Right ventricle myocardium superior (tissue), 1 donor: ENCODE measurements at regions not wholly inside any gene's neighbourhood (a gene's known extent, or its start where the extent isn't known, plus 50 kb on each side); places are given as distances from the start of the nearest gene placed in this dataset.

ENCODE experiments used
- ATAC-seq: fragments of 200-7000 bp; cut with Tn5 transposase; one replicate; pipeline ENCODE4 v1.9.1; 2020; ENCODE audit warnings: mild to moderate bottlenecking; ENCODE audit not compliant: poor library complexity
- DNase-seq: peaks from one replicate; pipeline ENCODE4 v3.0.0-alpha.2; 2020
- intact Hi-C: fragments of 100-400 bp; cut with DNase I; formaldehyde crosslinking; loops from one replicate; pipeline ENCODE4 v1.11.2; 2022
- donor health status: DM: no; HTN: yes; CAD: no; lungs with severe emphysema.

GRCh38 chr14:61988240-61988639 lies 226.0 kb downstream of the SNAPC1 start:
- DNase-seq, result no peak
- intact Hi-C loops, result no loop called here
- ATAC-seq, result no peak

- ATAC-seq, result no peak
- no peak for DNase-seq
- intact Hi-C loops, result no loop called here
Observed at GRCh38 chr14:61992139-61992538, 229.9 kb downstream of the SNAPC1 start.

GRCh38 chr14:61992926-61993325 lies 230.7 kb downstream of the SNAPC1 start:
- intact Hi-C loops, result no loop called here
- ATAC-seq, result no peak
- DNase-seq, result no peak

GRCh38 chr14:61994589-61994988 lies 232.4 kb downstream of the SNAPC1 start:
- intact Hi-C loops, result no loop called here
- DNase-seq (no peak), ATAC-seq (no peak)

GRCh38 chr14:61996753-61997152 lies 234.5 kb downstream of the SNAPC1 start:
- DNase-seq (no peak), ATAC-seq (no peak)
- intact Hi-C loops, result no loop called here

- no peak for ATAC-seq
- intact Hi-C loops, result no loop called here
Observed at GRCh38 chr14:61997161-61997560, 234.9 kb downstream of the SNAPC1 start.

GRCh38 chr14:62001963-62002362 lies 239.7 kb downstream of the SNAPC1 start:
- intact Hi-C loops, result no loop called here
- DNase-seq (no peak), ATAC-seq (no peak)

More at GRCh38 chr14:61997161-61997560, 234.9 kb downstream of the SNAPC1 start:
- DNase-seq, result no peak

- ATAC-seq (no peak), DNase-seq (no peak)
- intact Hi-C loops, result no loop called here
Observed at GRCh38 chr14:62002642-62003041, 240.4 kb downstream of the SNAPC1 start.

GRCh38 chr14:62003701-62004100 lies 241.5 kb downstream of the SNAPC1 start:
- ATAC-seq, result no peak
- no peak for DNase-seq
- intact Hi-C loops, result no loop called here

- DNase-seq (no peak), ATAC-seq (no peak)
- intact Hi-C loops, result no loop called here
Observed at GRCh38 chr14:62006116-62006731, 244.0 kb downstream of the SNAPC1 start.

GRCh38 chr14:62015243-62015642 lies 253.0 kb downstream of the SNAPC1 start:
- intact Hi-C loops, result no loop called here
- no peak for DNase-seq

GRCh38 chr14:62015945-62016344 lies 253.7 kb downstream of the SNAPC1 start:
- ATAC-seq (no peak), DNase-seq (no peak)
- intact Hi-C loops, result no loop called here

More at GRCh38 chr14:62015243-62015642, 253.0 kb downstream of the SNAPC1 start:
- no peak for ATAC-seq

- no peak for DNase-seq
- no peak for ATAC-seq
- intact Hi-C loops, result no loop called here
Observed at GRCh38 chr14:62017651-62018230, 255.5 kb downstream of the SNAPC1 start.

GRCh38 chr14:62018606-62019005 lies 256.4 kb downstream of the SNAPC1 start:
- DNase-seq, result no peak
- no peak for ATAC-seq
- intact Hi-C loops, result no loop called here

- intact Hi-C loops, result no loop called here
- DNase-seq (no peak), ATAC-seq (no peak)
Observed at GRCh38 chr14:62027958-62028357, 265.7 kb downstream of the SNAPC1 start.

- intact Hi-C loops, result no loop called here
- ATAC-seq, result no peak
- DNase-seq, result no peak
Observed at GRCh38 chr14:62029569-62029924, 267.3 kb downstream of the SNAPC1 start.

- ATAC-seq, result no peak
- intact Hi-C loops, result no loop called here
- DNase-seq, result no peak
Observed at GRCh38 chr14:62030387-62030786, 268.2 kb downstream of the SNAPC1 start.

- no peak for DNase-seq
- no peak for ATAC-seq
- intact Hi-C loops, result no loop called here
Observed at GRCh38 chr14:62031504-62031903, 269.3 kb downstream of the SNAPC1 start.

- ATAC-seq (no peak), DNase-seq (no peak)
- intact Hi-C loops, result no loop called here
Observed at GRCh38 chr14:62053188-62053587, 291.0 kb downstream of the SNAPC1 start.

GRCh38 chr14:62056789-62057188 lies 294.6 kb downstream of the SNAPC1 start:
- ATAC-seq (no peak), DNase-seq (no peak)
- intact Hi-C loops, result no loop called here

- no peak for ATAC-seq
- no peak for DNase-seq
- intact Hi-C loops, result no loop called here
Observed at GRCh38 chr14:62062645-62063044, 300.4 kb downstream of the SNAPC1 start.
